HG03139 (cell line): ENCODE measurements at regions not wholly inside any gene's neighbourhood (a gene's known extent, or its start where the extent isn't known, plus 50 kb on each side); places are given as distances from the start of the nearest gene placed in this dataset.

ENCODE experiments used
- ATAC-seq: cut with Tn5 transposase; IDR thresholded peaks from one replicate; pipeline ENCODE4 v1.9.1; 2021; ENCODE audit not compliant: unreplicated experiment

DNA sequence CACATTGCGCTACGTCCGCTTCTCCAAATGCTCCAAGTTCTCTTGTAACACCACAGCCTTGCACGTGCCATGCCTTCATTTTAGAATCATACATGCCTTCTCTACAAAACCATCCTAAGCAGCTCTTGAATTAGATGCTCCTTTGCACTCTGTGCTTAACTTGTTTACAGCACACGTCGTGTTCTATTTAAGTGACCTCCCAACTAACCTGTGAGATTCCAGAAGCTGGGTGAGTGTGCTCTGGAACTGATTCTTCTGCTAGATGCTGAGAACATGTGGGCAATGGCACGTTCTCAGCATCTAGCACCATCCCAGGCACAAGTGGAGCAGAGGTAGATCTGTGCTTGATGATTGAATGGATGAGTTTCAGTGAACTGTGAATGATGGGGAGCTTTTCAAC lies 100.0 kb upstream of the NEDD9 start:
- no peak for ATAC-seq

GRCh38 chr6:11331111-11331510 lies 98.6 kb upstream of the NEDD9 start:
- ATAC-seq: no peak

DNA sequence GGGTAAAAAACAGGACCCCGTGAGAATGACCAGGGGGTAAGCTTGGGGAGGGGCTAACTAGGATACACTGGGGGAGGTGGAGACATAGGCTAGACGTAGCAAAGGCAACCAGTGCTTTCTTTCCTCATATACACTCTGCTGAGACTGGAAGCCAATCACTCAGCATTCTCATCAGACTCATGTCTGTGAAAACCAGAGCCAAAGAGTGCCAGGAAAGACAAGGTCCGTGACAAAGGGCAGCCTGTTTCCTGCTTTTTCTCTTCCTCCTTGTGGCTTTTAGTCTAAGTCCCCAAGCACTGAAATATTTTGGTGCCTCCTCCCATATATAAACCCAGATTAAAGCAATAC lies 97.9 kb upstream of the NEDD9 start:
- no peak for ATAC-seq

GRCh38 chr6:11329726-11330412 lies 97.4 kb upstream of the NEDD9 start:
- ATAC-seq: no peak

DNA sequence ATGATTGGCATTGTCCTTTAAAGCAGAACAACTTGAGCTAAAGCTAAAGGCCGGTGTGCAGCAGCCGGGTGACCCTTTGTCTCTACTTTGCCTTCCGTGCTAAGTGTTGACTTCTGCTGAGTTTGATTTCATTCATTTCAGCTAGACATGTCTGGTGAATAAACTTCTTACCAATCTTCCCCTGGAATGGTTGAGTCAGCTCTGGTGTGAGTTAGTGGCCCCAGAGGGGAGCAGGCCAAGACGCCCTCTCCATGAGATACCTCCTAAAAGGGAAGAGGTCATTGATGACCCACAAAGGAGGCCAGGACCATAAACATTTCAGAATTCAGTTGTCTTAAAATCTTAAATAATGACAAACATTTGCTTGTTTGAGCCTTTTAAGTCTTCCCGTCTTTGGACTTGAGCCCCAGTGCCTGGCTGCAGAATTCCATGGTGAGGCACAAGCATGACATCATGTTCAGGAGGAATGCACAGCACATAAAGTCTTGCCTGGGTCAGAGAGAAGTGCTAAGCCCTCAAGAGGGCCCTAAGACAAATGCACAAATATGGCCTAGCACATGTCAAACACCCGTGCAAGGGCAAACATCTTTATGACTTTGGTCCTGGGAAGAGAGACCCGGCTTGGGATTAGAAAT lies 96.3 kb upstream of the NEDD9 start:
- no peak for ATAC-seq

GRCh38 chr6:11327961-11328360 lies 95.5 kb upstream of the NEDD9 start:
- no peak for ATAC-seq

GRCh38 chr6:11326116-11326515 lies 93.6 kb upstream of the NEDD9 start:
- ATAC-seq: no peak

DNA sequence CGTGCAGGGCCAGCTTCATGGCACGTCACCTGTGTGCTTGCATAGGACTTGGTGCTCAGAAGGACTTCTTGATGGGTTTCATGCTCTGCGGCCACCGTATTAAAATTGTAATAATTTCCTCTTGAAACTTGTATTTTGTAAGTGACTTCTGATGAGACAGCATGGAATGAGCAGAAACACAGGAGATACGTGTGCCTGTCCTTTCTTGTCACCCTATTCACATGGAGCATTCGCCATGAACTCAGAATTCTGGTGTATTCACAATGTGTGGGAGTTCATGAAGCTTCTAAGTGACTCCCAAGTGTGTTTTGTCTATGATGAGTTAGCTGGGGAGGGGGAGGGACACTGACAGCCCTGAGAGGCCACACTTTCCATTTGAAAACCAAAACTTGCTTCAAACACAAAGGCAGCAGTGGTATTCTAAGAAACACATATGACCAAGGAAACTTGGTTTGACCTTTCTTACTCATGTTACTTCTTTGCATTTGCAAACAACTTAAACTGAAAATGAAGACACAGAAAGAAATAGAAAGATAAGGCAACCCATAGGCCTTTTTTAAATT lies 92.1 kb upstream of the NEDD9 start:
- ATAC-seq: no peak

DNA sequence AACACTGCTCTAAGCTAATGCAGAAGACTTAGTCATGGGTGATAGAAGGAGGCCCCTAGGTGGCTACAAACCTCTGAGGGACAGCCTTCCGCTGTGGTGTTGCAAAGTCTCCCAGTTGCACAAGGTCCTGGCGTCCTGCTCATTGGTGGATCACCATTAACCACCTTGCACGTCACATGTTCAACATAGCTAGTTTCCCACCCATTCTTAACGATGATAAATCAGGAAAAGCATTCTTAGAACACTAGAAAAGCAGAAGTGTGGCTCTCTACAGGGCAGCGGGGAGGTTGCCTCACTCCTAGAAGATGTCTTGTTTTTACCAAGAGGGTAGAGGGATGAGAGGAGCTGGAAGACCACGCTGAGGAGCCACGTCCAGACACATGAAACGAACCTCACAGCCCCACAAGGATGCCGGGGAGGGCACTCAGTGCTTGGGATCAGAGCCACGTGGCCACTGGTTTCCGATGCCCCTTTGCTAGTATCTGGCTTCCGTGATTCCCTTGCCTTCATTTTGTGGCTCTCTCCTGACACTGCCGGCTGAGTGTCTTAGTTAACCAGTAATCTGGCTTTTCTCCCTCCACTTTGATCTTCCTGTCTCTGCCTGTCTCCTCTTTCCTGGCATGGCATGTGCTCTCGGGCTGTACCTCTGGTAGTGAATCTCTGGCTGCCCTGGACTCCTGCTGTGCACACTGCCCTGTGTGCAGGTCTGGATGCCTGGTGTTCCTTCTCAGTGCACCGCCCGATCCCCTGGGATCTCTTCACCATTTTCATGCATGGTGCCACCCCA lies 91.4 kb upstream of the NEDD9 start:
- ATAC-seq: no peak

DNA sequence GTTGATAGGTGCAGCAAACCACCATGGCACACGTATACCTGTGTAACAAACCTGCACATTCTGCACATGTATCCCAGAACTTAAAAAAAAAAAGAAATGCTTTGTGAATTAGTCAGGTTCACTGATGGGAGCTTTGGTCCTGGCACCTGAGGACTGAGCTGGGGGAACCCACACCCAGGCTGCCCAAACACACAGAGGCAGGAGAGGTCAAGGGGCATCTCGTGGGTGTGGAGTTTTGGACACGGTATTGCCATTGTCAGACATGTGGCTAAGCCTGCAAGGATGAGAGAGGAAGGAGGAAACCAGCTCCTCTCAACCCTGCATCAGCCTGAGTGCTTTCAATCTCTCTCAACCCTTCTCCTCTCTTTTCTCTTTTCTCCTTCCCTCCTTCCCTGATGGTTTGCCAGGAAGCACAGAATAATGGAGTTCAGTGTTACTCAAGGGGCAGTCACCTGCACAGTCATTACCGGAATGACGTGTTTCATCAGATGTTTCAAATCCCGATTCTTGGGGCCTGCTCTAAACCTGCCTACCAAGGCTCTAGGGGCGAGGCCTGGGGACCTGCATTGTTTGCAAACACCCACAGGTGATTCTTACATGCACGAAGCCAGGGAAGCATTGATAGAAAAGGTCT lies 89.9 kb upstream of the NEDD9 start:
- ATAC-seq: no peak

DNA sequence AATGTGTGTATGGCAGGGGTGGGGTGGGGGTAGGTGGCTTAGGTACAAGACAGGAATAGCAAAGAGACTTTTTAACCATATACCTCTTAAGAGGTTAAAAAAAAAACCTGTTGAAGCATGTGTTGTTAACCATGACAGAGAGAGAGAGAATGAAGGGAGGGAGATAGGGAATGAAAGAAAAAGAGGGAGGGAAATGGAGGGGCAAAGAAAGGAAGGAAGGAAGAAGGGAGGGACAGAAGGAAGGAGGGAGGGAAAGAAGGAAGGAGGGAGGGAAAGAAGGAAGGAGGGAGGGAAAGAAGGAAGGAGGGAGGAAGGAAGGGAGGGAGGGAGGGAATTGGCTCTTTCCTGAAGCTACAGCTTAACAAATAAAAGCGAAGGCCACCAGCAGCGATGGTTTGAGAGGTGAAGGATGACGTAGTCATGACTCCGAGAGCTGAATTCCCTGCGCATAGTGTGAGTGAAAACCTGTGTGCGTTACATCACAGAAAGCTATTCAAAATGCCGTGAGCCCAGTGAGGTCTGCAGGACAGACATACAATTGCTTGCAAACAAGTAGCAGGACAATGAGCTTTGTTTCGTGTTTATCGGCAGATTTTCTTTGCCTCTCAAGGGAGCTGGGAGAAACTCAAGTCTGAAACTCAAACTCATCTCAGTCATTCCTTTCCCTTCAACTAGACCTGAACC lies 88.6 kb upstream of the NEDD9 start:
- ATAC-seq: no peak

DNA sequence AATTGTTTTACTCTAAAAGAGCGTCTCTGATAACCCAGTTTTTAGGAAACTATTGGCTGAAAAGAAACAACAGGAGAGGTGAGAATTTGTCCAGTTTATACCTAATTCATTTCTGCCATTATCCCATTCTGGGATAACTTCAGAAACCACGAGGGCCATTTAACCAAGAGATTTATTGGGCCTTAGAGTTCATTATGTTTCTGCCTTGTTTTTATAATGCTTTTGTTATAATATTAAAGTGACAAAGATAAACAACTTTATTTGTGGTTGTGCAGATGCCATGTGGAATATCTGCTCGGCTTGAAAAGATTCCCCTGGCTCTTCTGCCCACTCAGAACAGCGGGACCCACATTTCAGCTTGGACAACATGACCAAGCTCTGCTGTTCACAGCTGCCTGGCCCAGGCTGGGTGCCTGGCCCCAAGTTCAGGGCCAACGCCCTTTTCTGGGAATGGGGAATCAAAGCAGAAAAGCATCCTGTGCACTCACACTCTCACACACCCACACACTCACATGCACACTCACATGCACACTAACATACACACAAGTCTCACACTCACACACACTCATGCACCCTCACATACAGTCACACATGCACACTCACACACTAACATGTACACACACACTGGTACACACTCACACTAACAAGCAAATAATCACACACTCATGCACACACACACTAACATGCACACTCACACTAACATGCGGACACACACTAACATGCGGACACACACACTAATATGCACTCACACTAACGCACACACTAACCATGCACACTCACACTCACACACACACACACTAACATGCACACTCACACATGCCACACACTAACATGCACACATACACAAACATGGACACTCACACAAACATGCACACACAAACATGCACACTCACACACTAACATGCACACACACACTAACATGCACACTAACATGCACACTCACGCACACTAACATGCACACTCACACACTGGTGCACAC lies 86.7 kb upstream of the NEDD9 start:
- no peak for ATAC-seq

DNA sequence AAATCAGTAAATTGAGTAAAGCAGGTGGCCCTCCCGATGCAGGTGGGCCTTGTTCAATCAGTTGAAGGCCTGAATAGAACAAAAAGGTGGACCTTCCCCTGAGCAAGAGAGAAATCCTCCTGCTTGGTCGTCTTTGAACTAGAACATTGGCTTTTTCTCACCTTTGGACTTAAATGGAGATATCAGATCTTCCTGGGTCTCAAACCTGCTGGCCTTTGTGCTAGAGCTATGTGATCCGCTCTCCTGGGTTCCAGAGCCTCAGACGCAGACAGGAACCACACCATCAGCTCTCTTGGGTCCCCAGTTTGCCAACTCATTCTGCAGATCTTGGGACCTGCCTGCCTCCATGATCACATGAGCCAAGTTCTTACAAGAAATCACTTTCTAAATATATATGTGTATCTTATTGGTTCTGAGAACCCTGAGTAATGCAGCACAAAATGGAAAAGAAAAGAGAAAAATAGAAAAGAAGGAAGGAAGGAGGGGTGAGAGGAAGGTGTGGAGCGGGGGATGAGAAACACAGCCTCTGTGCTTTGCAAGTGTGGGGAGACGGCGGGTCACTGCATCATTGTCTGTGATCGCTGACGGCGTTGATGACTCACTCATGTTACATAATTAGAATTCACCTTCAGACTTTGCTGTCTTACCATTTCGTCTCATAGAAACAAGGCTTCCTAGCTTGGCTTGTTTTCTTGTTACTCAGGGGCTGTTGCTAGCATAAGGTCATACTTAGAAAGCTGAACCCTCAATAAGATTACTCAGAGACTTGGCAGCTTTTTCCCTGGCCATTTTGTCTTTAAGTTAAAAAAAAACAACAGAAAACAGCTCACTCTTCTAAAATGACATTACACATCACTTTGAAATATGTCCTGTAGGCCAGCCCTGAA lies 85.7 kb upstream of the NEDD9 start:
- peak; percentile 45 for ATAC-seq

DNA sequence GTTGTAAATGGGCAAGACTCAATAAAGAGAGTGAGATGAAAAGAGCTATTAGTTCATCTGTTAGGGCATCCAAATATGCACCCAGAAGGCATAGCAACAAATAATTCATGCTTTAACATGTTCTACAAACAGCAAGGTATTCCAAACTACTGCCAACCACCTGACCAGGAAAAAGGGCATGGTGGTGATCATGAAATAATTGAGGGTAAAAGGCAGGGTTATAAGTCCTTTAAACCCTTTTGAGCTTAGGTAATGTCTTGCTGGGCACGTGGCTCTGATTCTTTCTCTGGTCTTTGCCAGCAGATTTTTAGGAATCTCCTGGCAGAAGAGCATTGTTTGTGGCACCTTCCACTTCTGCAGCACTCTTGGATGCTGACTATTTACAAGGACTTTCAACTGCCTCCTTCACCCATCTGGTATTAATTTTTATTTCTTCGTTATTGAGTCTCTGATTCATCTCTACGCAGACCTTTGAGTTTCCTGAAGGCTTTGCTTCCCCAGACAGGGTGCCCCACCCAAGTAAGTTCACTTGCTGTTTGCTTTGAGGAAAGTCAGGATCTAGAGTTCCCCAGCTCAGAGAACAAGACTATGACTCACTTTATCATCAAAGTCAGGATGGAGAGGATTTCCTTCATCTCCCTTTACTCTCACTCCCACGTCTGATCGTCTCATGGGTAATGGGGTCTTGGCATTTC lies 83.4 kb upstream of the NEDD9 start:
- ATAC-seq: no peak

DNA sequence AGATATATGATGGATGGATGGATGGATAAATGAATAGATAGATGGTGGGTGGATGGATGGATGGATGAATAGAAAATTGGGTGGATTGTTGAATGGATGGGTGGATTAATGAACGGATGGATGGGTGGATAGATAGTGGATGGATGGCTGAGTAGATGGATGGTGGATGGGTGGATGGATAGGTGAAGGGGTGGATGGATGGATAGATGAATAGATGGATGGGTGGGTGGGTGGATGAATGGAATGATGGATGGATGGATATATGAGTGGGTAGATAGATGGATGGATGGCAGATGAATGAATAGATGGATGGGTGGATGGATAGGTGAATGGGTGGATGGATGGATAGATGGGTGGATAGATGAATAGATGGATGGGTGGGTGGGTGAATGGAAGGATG lies 80.7 kb upstream of the NEDD9 start:
- no peak for ATAC-seq

DNA sequence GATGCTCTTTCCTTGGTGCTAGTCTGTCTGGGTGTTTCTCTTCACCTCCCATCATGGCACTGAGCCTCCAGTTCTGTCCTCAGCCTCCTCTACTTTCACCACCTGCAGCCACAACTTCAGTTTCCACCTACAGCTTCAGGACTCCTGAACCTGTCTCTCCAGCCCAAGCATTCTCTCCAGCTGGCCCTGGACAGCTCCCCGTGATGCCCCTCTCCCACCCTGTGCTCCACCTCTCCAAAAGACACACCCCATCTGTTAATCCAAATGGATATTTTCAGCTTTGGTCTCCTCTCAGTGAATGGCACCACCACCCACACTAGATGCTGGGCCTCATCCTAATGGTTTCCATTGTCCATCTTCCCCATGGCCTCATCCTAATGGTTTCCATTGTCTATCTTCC lies 79.5 kb upstream of the NEDD9 start:
- ATAC-seq: no peak

- ATAC-seq: no peak
Observed at GRCh38 chr6:11309947-11310665, 77.6 kb upstream of the NEDD9 start.

DNA sequence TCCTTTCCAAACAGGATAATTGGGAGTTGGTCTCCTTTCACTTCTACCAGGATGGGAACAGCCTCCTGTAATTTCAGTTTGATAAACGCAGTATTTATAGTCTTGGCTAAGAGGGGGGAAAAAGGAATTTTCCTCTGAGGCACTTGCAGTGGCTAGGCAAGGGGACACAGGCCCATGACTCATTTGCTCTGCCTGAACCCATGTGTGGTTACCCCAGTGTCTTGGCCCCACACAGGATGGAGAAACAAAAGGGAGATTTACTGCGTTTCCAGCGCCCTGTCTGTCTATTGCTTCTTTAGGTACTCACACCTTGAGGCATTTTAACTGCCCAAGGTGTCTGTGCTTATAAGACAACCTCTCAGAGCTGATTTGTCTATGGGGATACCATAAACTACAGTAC lies 74.8 kb upstream of the NEDD9 start:
- ATAC-seq: no peak
